Skeletal muscle cell (primary cell): ENCODE measurements at regions not wholly inside any gene's neighbourhood (a gene's known extent, or its start where the extent isn't known, plus 50 kb on each side); places are given as distances from the start of the nearest gene placed in this dataset.

Experiments
- DNase-seq: peaks from one replicate; pipeline ENCODE4 v3.0.0-alpha.2; 2010; ENCODE audit warnings: low read depth
- H3K4me3 ChIP-seq: 2 replicates; pipeline ENCODE4 v1.5.1; 2011; ENCODE audit warnings: low read depth, mild to moderate bottlenecking, control low read depth, low read length, moderate library complexity

DNA sequence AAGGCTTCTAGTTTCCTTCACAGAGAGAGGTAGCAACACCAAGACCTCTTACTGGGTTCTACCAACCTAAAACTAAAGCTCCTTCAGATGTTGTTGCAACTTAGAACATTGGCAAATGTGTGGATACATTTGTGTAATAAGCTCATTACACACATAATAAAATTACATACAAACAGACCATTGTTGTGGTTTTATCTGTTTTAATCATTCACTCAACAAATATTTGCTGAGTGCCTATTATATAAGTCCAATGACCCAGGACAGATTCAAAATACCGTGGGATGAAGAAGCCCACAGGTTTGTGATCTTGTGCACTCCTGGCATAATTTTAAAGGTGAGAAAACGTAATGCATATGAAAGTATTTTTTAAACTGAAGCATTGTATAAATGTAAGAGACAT, 160.4 kb upstream of the NPVF start:
- H3K4me3 ChIP-seq = no peak overlapping the region
- no peak for DNase-seq

- H3K4me3 ChIP-seq = no peak overlapping the region
- peak; percentile 22 for DNase-seq
Measured at GRCh38 chr7:25389489-25390106, 161.3 kb upstream of the NPVF start.

GRCh38 chr7:25391295-25391861, 163.1 kb upstream of the NPVF start:
- no peak for DNase-seq
- H3K4me3 ChIP-seq = no peak overlapping the region

GRCh38 chr7:25391961-25392587, 163.8 kb upstream of the NPVF start:
- no peak for DNase-seq
- H3K4me3 ChIP-seq = no peak overlapping the region

- no peak overlapping the region for H3K4me3 ChIP-seq
- no peak for DNase-seq
Measured at GRCh38 chr7:25392588-25393338, 164.5 kb upstream of the NPVF start.

- no peak overlapping the region for H3K4me3 ChIP-seq
- no peak for DNase-seq
Measured at GRCh38 chr7:25395976-25396375, 167.7 kb upstream of the NPVF start.

DNA sequence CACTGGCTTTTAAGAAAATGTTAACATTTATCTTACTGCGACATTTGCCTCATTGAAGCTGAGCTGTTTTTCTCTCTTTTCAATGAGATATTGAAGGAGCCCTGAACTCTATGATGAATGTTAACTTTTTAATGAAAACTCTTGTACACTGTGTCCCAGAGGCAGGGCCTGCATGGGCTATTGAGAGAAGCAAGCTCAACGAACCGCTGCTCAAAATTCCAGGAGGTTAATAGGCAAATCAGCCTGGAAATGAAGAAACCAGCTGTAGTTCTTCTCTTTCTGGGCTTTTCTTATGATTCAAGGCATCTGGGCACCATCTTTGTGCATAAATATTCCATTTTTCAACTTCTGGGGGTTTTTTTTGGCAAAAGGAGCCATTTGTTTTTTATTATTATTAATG, 168.4 kb upstream of the NPVF start:
- no peak for DNase-seq

GRCh38 chr7:25398418-25398817, 170.1 kb upstream of the NPVF start:
- H3K4me3 ChIP-seq = no peak overlapping the region
- DNase-seq = no peak

More for the DNA sequence above, 168.4 kb upstream of the NPVF start:
- H3K4me3 ChIP-seq = no peak overlapping the region

- no peak for DNase-seq
- no peak overlapping the region for H3K4me3 ChIP-seq
Measured at GRCh38 chr7:25399000-25399750, 170.9 kb upstream of the NPVF start.

DNA sequence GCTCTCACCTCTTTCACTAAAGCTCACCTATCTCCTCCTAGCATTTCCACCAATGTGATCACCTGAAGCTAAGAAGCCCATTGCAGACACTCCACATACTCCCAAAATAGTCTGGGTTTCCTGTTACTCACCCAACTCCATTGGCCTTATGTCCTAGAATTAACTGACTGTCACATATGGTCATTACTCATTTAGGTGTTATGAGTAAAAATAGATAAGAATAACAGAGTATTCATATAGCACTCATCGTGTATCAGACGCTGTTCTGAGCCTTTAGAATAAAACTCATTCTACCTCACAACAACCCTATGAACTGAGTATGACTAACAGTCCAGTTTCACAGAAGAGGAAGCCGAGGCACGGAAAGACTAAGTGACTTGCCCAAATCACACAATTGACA, 174.2 kb upstream of the NPVF start:
- peak; percentile 3 for DNase-seq
- H3K4me3 ChIP-seq = no peak overlapping the region

DNA sequence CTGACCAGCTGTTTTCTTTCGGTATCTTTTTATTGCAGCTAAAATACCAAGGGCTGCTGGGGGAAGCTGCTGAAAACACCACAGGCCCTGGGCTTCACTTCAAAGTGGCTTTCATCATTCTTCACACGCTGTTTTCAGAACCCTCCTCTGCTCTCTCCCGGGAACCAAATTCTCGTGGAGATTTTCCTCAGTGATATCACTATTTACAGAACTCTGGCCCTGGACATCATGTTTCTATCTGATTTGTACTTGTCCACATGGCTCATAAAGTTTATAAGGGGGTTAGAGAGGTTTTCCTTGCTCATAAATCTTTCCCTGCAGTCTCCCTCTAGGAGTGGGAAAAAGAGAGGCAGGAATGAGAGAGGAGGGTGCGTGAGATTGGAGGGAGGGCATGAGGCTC, 177.4 kb upstream of the NPVF start:
- no peak overlapping the region for H3K4me3 ChIP-seq
- peak; percentile 30 for DNase-seq

DNA sequence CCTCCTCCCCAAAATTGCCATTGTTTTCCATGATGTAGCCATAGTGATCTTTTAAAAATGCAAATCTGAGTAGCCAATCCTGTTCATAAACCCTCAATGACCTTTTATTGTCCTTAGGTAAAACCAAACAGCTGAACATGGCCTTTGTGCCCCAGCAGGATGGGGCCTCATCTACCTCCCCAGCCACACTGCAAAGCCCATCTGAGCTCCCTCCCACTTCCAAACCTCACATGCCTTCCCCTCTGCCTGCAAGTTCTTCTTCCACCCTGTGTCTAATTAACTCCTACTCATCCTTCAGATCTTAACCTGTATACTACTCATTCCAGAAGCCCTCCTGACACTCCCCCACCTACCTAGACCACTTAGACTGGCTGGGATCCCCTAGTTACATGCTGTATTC, 178.8 kb upstream of the NPVF start:
- no peak overlapping the region for H3K4me3 ChIP-seq
- DNase-seq = no peak

DNA sequence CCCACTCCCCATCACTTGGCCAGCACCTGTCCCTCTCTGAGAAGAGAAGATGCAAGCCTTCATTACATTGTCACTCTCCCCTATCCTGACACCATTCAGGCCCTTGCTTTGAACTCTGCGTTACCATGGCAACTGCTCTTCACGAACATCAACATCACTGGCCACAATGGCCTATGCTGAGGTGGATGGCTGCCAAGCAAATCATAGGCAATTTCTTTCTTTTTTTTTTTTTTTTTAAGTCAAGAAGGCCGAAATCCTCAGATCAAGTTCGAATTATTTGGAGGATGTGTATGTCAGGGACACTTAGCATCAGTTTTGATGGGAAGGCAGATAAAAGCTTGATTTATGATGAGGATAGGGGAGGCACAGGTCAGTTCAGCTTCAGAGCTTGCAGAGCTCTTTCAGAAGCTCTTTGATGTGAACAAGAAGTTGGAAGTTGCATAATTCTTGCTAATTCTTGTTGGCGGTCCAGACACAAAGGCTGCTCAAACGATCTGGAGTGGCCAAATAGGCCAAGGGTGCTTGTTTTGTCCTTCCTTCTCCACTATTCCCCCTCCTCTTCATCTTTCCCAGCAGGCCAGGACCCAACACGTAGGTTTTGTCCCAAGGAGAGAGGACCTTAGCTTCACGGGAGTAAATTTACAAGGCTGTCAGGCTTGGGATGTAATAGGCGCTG, 179.9 kb upstream of the NPVF start:
- H3K4me3 ChIP-seq = no peak overlapping the region
- no peak for DNase-seq

DNA sequence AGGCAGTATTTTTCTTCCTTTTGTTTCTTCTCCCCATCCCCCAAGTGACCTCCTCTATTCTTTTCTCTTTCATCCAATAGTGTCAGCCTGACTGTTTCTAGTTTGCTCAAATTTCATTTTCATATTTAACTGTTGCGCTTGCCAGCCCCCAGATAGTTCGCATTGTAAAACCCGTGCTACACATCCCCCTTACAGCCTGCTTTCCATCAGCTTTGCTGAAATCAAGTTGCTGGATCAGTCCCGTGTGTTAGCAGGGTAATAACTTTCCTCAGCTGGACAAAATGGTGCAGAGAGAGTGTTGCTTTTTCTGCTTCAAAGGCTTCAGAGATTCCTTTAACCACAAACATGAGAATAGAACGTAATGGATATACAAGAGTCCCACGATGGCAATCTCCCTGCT, 180.6 kb upstream of the NPVF start:
- H3K4me3 ChIP-seq = no peak overlapping the region
- DNase-seq = no peak

DNA sequence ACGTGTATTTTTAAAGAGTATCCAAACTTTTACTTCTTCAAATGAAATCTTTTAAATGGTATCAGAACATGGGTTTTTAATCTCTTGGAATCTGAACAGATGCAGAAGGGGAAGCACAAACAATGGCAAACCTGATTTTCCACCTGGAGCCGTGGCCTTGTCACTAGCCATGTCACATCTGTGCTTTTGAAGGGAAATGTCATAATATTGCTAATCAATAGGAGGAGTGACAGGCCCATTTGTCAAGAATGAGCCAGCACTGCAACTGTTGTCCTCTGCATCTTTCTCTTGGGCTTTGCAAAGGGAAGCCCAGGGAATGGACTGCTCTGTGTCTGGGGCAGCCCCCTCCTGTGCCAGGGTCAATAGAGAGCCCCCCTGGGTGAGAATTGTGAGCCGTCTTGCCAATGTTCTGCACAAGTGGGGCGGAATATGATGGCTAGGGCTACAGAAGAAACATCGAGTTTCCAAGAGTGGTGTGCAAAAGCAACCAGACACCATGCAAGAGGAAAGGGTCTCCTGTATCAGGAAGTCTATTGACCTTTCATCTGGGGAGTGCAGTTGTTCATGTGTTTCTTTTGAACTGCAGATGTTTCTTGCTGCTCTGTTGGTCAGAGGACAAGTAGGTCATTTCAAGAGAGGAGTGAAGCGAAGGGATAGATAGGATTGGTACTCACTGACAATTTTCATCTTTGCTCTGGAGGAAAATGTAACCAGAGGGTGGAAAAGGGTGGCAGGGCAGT, 181.8 kb upstream of the NPVF start:
- DNase-seq = no peak
- no peak overlapping the region for H3K4me3 ChIP-seq

- no peak for DNase-seq
- no peak overlapping the region for H3K4me3 ChIP-seq
Measured at GRCh38 chr7:25420771-25421170, 192.5 kb upstream of the NPVF start.

GRCh38 chr7:25424113-25424512, 195.8 kb upstream of the NPVF start:
- no peak overlapping the region for H3K4me3 ChIP-seq

DNA sequence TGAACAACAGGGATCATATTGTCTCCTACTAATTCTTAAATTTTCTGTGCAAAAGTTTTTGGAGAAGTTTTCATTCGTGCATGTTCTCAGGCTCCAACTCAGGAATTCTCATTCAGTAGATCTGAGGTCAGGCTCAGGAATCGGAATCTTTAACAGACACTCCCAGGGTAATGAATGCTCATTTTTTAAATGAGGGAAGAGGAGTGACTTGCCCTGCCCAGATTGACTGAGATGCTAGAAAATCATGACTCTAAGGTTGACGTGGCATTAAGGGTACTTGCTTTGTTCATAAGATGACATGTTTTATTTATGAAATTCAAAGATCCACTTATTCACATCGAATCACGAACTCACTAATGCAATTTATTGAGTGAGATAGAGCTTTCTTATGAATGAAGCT, 196.6 kb upstream of the NPVF start:
- DNase-seq = no peak

More at GRCh38 chr7:25424113-25424512, 195.8 kb upstream of the NPVF start:
- no peak for DNase-seq

GRCh38 chr7:25427721-25428120, 199.4 kb upstream of the NPVF start:
- no peak for DNase-seq
- no peak overlapping the region for H3K4me3 ChIP-seq

More for the DNA sequence above, 196.6 kb upstream of the NPVF start:
- H3K4me3 ChIP-seq = no peak overlapping the region
